ENCODE measurements at regions not wholly inside any gene's neighbourhood (a gene's known extent, or its start where the extent isn't known, plus 50 kb on each side); places are given as distances from the start of the nearest gene placed in this dataset.
"Not testable (repeated sequence)": the region's sequence is repeated elsewhere in the genome, so short reads cannot be mapped to it uniquely, and the experiment has no call there.

GRCh38 chr9:115680231-115680630 lies 473.4 kb upstream of the PAPPA start:
- no peak for DNase-seq

DNA sequence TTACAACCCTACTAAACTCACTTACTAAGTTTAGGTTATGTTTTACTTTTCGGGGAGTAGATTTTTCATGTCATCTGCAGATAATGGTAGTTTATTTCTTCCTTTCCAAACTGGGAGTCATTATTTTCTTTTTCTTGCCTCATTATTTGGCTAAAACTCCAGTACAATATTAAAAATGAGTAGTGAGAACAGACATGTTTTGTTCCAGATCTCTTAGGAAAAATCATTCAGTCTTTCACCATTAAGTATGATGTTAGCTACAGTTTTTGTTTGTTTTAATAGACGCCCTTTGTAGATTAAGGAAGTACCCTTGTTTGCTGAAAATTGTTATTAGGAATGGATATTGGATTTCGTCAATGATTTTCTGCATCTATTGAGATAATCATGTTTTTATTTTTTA lies 472.0 kb upstream of the PAPPA start:
- no peak for DNase-seq

DNA sequence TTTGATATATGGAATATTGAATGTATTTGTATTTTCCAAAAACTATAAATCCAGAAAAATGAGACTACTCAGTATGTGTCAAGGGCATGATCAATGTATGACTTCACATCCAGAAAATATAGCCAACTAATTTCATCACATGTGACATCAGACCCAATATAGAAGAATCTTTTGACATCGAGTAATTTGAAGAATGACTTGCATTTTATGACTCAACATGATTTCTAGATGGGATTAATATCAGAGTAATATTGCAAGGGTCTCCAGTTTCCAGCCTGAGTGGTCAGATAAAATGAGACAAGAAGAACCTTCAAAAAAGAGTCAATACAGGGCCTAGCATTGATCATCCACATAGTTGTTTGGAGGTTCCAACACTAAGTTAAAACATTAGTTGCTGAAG lies 467.5 kb upstream of the PAPPA start:
- DNase-seq = no peak

DNA sequence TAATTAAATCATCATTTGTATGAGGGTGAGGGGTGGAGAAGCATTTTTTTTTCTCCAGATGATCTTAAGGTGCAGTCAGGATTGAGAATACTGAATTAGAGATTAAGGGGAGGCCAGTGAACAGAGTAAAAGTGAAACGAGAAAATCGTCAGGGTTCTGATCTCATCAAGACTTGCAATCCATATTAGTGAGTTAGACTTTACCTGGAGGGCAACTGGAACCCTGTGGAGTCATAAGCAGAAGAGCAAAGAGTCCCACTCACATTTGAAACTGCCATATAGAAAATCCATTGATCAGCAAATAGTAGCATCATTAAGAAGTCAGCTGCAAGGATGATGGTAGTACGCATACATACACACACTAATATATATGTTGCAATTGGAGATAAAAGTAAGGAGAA lies 466.2 kb upstream of the PAPPA start:
- no peak for DNase-seq

DNA sequence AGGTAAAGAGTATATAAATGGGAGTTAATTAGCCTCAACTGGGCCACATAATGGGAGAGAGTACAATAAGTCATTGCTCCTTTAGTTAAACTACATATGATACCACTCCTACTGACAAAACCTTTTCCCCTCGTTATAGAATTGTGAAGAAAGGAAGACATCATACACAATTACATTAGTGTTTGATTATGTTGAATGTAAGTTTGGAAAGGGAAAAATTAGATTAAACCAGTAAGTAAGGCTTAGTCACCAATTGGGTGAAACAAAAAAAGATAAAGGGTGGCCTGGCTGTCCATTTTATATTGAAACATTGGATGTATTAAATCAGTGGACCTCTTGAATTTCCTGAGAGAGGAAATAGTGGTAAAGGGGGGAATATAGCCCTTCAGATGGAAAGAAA lies 464.3 kb upstream of the PAPPA start:
- DNase-seq = no peak

- DNase-seq = no peak
Measured at GRCh38 chr9:115690786-115691496, 462.6 kb upstream of the PAPPA start.

DNA sequence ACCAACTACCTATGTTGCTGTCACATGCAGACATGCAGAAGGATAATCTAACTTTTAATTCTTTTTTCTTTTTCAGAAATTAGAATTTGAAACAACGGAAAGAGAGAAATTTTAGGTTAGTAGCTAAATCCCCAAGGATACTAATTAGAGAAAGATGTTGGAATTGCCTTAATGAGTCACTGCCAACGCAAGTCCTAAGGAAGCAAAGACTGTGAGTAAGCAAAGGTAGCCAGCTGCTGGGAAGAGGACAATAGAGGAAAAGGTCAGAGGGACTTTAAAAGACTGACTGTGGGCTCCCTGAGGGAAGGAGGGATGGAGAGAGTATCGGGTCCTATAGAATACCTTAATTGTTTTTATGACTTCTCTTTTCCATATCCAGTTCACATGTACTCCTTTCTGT lies 461.9 kb upstream of the PAPPA start:
- no peak for DNase-seq

- not testable (repeated sequence) for DNase-seq
Measured at GRCh38 chr9:115692868-115693267, 460.7 kb upstream of the PAPPA start.

- DNase-seq = no peak
Measured at GRCh38 chr9:115694014-115694413, 459.6 kb upstream of the PAPPA start.

GRCh38 chr9:115694991-115695390 lies 458.6 kb upstream of the PAPPA start:
- no peak for DNase-seq

GRCh38 chr9:115712981-115713380 lies 440.6 kb upstream of the PAPPA start:
- DNase-seq = no peak

- no peak for DNase-seq
Measured at GRCh38 chr9:115715666-115716065, 437.9 kb upstream of the PAPPA start.

DNA sequence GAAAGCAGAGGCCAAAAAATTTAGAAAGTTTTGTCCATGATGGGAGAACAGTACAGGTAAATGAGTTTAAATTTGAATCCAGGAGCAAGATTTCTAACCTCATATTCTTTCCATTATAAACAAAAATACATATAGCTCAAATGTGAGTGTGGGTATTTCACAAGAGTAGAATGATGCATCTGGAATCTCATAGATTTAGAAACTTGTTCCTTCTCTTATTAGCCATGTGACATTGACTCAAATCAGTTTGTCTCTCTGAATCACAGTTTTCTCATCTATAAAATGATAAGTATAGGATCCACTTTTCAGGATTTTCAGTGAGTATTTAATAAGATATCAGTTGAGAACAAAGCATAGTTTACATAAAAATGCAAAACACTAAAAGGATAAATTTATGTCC lies 436.3 kb upstream of the PAPPA start:
- DNase-seq = no peak

DNA sequence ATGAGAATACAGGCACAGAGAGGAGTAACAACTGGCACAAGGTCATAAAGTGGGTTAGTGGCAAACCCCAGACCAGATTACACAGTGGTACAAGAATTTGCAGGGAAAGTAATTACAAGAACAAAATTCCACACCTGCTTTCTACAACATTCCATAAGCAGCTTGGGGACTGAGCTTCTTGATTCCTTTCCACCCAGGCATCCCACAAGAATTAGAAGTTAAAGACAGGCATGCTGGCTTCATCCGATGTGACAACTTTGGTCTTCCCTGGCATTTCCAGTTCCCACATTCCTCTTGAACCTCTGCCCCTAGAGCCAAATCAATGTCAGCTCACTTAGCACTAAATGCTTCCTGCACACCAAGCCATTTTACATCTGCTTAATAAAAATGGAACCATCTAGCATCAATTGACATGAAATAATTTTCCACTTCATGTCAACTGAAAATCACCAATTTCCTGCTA lies 435.8 kb upstream of the PAPPA start:
- DNase-seq = no peak

- no peak for DNase-seq
Measured at GRCh38 chr9:115730396-115730795, 423.2 kb upstream of the PAPPA start.

- DNase-seq = no peak
Measured at GRCh38 chr9:115730845-115731244, 422.7 kb upstream of the PAPPA start.

- DNase-seq = no peak
Measured at GRCh38 chr9:115733318-115734110, 420.1 kb upstream of the PAPPA start.

GRCh38 chr9:115739096-115739875 lies 414.3 kb upstream of the PAPPA start:
- no peak for DNase-seq

- DNase-seq = no peak
Measured at GRCh38 chr9:115740986-115741385, 412.6 kb upstream of the PAPPA start.

DNA sequence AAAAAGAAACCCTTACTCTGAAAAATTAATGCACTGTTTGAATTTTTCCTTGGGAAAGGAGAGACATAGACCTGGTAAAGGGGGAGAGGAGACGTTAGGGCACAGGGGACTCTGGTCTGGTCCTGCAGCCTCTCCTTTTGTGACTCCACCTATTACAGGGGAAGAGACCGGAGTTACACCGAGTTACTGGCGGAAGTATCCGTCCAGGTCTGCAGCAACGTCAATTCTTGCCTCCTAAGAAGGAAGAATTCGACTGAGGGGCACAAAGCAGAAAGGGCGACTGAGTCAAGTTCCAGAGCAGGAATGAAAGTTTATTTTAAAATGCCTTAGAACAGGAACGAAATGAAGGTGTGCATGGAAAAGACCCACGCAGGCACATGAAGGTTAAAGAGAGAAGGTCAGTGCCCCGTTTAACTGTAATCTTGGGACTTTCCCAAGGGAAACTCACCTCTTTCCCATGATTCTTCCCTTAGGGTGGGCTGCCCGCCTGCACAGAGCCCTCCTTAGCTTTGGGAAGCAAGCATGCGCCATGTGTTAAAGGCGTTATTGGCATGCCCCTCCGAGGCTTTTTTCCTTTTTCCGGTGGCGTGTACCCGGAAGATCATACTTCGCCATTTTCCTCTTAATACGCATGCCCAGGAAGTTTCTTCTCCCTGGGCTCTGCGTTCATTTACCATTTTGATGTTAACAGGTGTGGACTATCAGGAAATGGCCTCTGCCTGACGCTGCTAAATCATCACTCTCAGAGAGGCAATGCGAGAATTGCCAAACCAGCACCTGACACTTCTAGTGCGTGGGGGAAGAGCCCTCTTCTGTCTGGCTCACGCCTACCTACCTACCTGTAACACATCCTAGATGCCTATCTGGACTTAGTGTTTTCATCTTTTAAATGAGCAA lies 409.6 kb upstream of the PAPPA start:
- no peak for DNase-seq

GRCh38 chr9:115746496-115746895 lies 407.1 kb upstream of the PAPPA start:
- DNase-seq = no peak

DNA sequence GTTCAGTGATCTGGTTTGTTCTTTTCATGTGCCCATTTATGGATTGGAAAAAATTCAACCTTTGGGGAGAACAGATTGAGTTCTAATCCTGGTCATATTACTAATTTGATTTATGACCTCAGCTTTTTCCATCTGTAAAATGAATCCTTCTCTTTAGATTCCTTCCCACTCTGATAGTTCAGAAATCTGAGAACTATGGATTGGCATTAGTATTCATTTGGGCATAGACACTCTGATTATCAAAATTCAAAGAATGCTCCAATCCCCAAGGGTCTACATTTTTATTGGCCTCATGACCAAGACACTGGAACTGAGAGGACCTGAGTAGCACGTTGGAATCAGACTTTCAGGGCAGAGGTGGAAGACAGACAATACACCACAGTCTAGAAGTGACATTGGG lies 405.9 kb upstream of the PAPPA start:
- DNase-seq = no peak

- DNase-seq = no peak
Measured at GRCh38 chr9:115756736-115757135, 396.9 kb upstream of the PAPPA start.
